Ishikawa (cell line): ENCODE measurements at regions not wholly inside any gene's neighbourhood (a gene's known extent, or its start where the extent isn't known, plus 50 kb on each side); places are given as distances from the start of the nearest gene placed in this dataset.

Source experiments
- CEBPB ChIP-seq: IDR thresholded peaks from 2 replicates; pipeline ENCODE4 v1.6.1; 2012
- CREB1 ChIP-seq: IDR thresholded peaks from 2 replicates; pipeline ENCODE4 v1.6.1; 2012; ENCODE audit warnings: low read depth
- EGR1 ChIP-seq: IDR thresholded peaks from 2 replicates; pipeline ENCODE4 v1.6.1; 2012
- EP300 ChIP-seq: IDR thresholded peaks from 2 replicates; pipeline ENCODE4 v1.6.1; 2012; ENCODE audit warnings: borderline replicate concordance
- FOXM1 ChIP-seq: IDR thresholded peaks from 2 replicates; pipeline ENCODE4 v1.6.1; 2012; ENCODE audit warnings: low read depth, borderline replicate concordance
- MAX ChIP-seq: IDR thresholded peaks from 2 replicates; pipeline ENCODE4 v1.6.1; 2012
- NFIC ChIP-seq: IDR thresholded peaks from 2 replicates; pipeline ENCODE4 v1.6.1; 2012
- RAD21 ChIP-seq: IDR thresholded peaks from 2 replicates; pipeline ENCODE4 v1.6.1; 2012; ENCODE audit warnings: low read depth
- REST ChIP-seq: IDR thresholded peaks from 2 replicates; pipeline ENCODE4 v1.6.1; 2012; ENCODE audit warnings: low read depth, mild to moderate bottlenecking
- TAF1 ChIP-seq: IDR thresholded peaks from 2 replicates; pipeline ENCODE4 v1.6.1; 2012; ENCODE audit warnings: low read depth, mild to moderate bottlenecking
- TCF12 ChIP-seq: IDR thresholded peaks from 2 replicates; pipeline ENCODE4 v1.6.1; 2012; ENCODE audit warnings: low read depth
- TEAD4 ChIP-seq: IDR thresholded peaks from 2 replicates; pipeline ENCODE4 v1.6.1; 2012
- YY1 ChIP-seq: IDR thresholded peaks from 2 replicates; pipeline ENCODE4 v1.6.1; 2012; ENCODE audit warnings: low read depth
- ZBTB7A ChIP-seq: IDR thresholded peaks from 2 replicates; pipeline ENCODE4 v1.6.1; 2012; ENCODE audit warnings: low read depth
- TF ChIP-seq, protein P1 (sequence below): IDR thresholded peaks from 2 replicates; pipeline ENCODE4 v1.6.1; 2012

- TF ChIP-seq REST (no peak), FOXM1 (no peak), EGR1 (no peak), ZBTB7A (no peak), NFIC (no peak)
Measured at GRCh38 chr9:80595192-80595591, 1023.4 kb downstream of the TLE4 start.

DNA sequence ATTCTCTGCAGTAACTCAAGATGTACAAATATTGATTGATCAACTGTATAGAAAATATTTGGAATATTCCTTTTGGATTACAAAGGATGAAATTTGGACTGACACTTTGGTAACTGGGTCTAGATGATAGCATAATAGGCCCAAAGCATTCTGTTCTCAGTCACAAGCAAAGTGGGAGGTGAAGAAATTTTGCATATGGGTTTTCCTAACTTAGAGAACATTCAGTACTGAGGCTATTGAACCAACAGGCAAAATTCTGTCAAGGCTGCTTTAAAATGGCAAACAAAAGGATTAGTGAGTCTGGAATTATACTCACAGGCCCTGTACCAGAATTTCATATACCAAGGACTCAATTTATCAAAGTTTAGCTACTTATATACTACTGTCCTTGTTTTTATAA is 1020.6 kb downstream of the TLE4 start:
- TF ChIP-seq TAF1 (no peak), CEBPB (no peak), TCF12 (no peak), YY1 (no peak), MAX (no peak), CREB1 (no peak), EGR1 (no peak), FOXM1 (no peak), EP300 (no peak)

GRCh38 chr9:80586786-80587330 is 1015.1 kb downstream of the TLE4 start:
- TF ChIP-seq CEBPB = no peak
- no peak for TF ChIP-seq EP300
- TF ChIP-seq MAX = no peak
- TF ChIP-seq CREB1 = no peak
- no peak for TF ChIP-seq EGR1
- no peak for TF ChIP-seq REST
- TF ChIP-seq, protein P1, sequence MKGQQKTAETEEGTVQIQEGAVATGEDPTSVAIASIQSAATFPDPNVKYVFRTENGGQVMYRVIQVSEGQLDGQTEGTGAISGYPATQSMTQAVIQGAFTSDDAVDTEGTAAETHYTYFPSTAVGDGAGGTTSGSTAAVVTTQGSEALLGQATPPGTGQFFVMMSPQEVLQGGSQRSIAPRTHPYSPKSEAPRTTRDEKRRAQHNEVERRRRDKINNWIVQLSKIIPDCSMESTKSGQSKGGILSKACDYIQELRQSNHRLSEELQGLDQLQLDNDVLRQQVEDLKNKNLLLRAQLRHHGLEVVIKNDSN = no peak
- TF ChIP-seq RAD21 = no peak
- TF ChIP-seq TEAD4 = no peak
- TF ChIP-seq TCF12 = no peak
- TF ChIP-seq ZBTB7A = no peak
- TF ChIP-seq NFIC = no peak
- TF ChIP-seq FOXM1 = no peak
- TF ChIP-seq YY1 = no peak
- TF ChIP-seq TAF1 = no peak

GRCh38 chr9:80571953-80572352 is 1000.2 kb downstream of the TLE4 start:
- TF ChIP-seq YY1 = no peak
- TF ChIP-seq FOXM1 = no peak
- TF ChIP-seq CREB1 = no peak
- no peak for TF ChIP-seq CEBPB
- TF ChIP-seq EGR1 = no peak
- TF ChIP-seq REST = no peak
- no peak for TF ChIP-seq EP300
- TF ChIP-seq TEAD4 = no peak
- no peak for TF ChIP-seq TCF12
- no peak for TF ChIP-seq TAF1
- TF ChIP-seq, protein P1 = no peak
- no peak for TF ChIP-seq RAD21
- no peak for TF ChIP-seq MAX
- no peak for TF ChIP-seq NFIC
- no peak for TF ChIP-seq ZBTB7A

- TF ChIP-seq EGR1 (no peak), ZBTB7A (no peak), TEAD4 (no peak), RAD21 (no peak), TAF1 (no peak), CEBPB (no peak)
Measured at GRCh38 chr9:80569236-80569635, 997.5 kb downstream of the TLE4 start.
